SK-N-MC (cell line): ENCODE measurements at regions not wholly inside any gene's neighbourhood (a gene's known extent, or its start where the extent isn't known, plus 50 kb on each side); places are given as distances from the start of the nearest gene placed in this dataset.

Experiments
- EZH2 ChIP-seq: fragments of 200-600 bp; sonication (generic); IDR thresholded peaks from one replicate; pipeline ENCODE4 v1.6.1; 2017; ENCODE audit warnings: antibody characterized with exemption
- FOXP2 ChIP-seq: optimal IDR thresholded peaks from 2 replicates; pipeline ENCODE3; 2011; ENCODE audit warnings: mild to moderate bottlenecking, moderate library complexity; ENCODE audit not compliant: insufficient read depth; ENCODE audit errors: extremely low read length, control extremely low read depth

- no peak for TF ChIP-seq FOXP2
- no peak for TF ChIP-seq EZH2
Observed at GRCh38 chr2:117308861-117309770, 505.4 kb upstream of the DDX18 start.
